ENCODE measurements at regions not wholly inside any gene's neighbourhood (a gene's known extent, or its start where the extent isn't known, plus 50 kb on each side); places are given as distances from the start of the nearest gene placed in this dataset.
"Not testable (repeated sequence)": the region's sequence is repeated elsewhere in the genome, so short reads cannot be mapped to it uniquely, and the experiment has no call there.

GRCh38 chr4:11663114-11663513, 234.4 kb upstream of the HS3ST1 start (continued):
- no peak for TF ChIP-seq ZBTB7A (tag by site-specific recombination; IDR thresholded peaks at IDR 0.05; ENCODE audit: low read depth)

GRCh38 chr4:11650801-11651596, 222.3 kb upstream of the HS3ST1 start:
- Histone ChIP-seq H3K4me3 (ENCODE audit: low read depth, low read length) (no peak overlapping the region), H3K4me1 (ENCODE audit: control insufficient read depth, insufficient read depth, low read length) (no peaks in the 10 kb centered on the region), H3K9me3 (ENCODE audit: control insufficient read depth, insufficient read depth, low read depth, low read length) (no peaks in the 10 kb centered on the region), H3K27ac (ENCODE audit: extremely low read depth, low read depth, low read length) (no peak overlapping the region), H3K36me3 (ENCODE audit: control insufficient read depth in 2 of 2, insufficient read depth in 1 of 2, low read length in 2 of 2) (no peaks in the 10 kb centered on the region)
- POLR2A ChIA-PET, result no interaction called here
- CTCF ChIA-PET, result interaction anchor here (0.8 kb wide), 1 partner anchor 8 kb away, joined by 3 read pairs; no protein-coding TSS in a partner anchor
- TF ChIP-seq ZFP37 (tag by site-specific recombination; IDR thresholded peaks at IDR 0.05), result no peak
- no peak for TF ChIP-seq ZNF10 (tag by site-specific recombination; IDR thresholded peaks at IDR 0.05)

- CTCF ChIA-PET, result no interaction called here
- H3K36me3 ChIP-seq (ENCODE audit: control insufficient read depth in 2 of 2, insufficient read depth in 1 of 2, low read length in 2 of 2), result no peaks in the 10 kb centered on the region
Observed at GRCh38 chr4:11647433-11647832, 218.7 kb upstream of the HS3ST1 start.

GRCh38 chr4:11643081-11643480, 214.4 kb upstream of the HS3ST1 start:
- CTCF ChIA-PET; H3K27ac ChIP-seq (ENCODE audit: extremely low read depth, low read depth, low read length); H3K4me1 ChIP-seq (ENCODE audit: control insufficient read depth, insufficient read depth, low read length); H3K36me3 ChIP-seq (ENCODE audit: control insufficient read depth in 2 of 2, insufficient read depth in 1 of 2, low read length in 2 of 2); POLR2A ChIA-PET; H3K4me3 ChIP-seq (ENCODE audit: low read depth, low read length); H3K9me3 ChIP-seq (ENCODE audit: control insufficient read depth, insufficient read depth, low read depth, low read length): not testable (repeated sequence)

More at GRCh38 chr4:11647433-11647832, 218.7 kb upstream of the HS3ST1 start:
- POLR2A ChIA-PET, result no interaction called here
- Histone ChIP-seq H3K27ac (ENCODE audit: extremely low read depth, low read depth, low read length) (no peak overlapping the region), H3K4me3 (ENCODE audit: low read depth, low read length) (no peak overlapping the region), H3K4me1 (ENCODE audit: control insufficient read depth, insufficient read depth, low read length) (no peaks in the 10 kb centered on the region), H3K9me3 (ENCODE audit: control insufficient read depth, insufficient read depth, low read depth, low read length) (no peaks in the 10 kb centered on the region)
- TF ChIP-seq, protein P1, sequence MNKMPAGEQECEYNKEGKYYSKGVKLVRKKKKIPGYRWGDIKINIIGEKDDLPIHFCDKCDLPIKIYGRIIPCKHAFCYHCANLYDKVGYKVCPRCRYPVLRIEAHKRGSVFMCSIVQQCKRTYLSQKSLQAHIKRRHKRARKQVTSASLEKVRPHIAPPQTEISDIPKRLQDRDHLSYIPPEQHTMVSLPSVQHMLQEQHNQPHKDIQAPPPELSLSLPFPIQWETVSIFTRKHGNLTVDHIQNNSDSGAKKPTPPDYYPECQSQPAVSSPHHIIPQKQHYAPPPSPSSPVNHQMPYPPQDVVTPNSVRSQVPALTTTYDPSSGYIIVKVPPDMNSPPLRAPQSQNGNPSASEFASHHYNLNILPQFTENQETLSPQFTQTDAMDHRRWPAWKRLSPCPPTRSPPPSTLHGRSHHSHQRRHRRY (tag by site-specific recombination; IDR thresholded peaks at IDR 0.05), result no peak
- TF ChIP-seq ZNF155 (tag by site-specific recombination; IDR thresholded peaks at IDR 0.05) (no peak), ZXDB (tag by site-specific recombination; IDR thresholded peaks at IDR 0.05) (no peak), ZNF174 (tag by site-specific recombination; IDR thresholded peaks at IDR 0.05) (no peak), ZNF707 (tag by site-specific recombination; IDR thresholded peaks at IDR 0.05) (no peak), CTCF (tag by site-specific recombination; IDR thresholded peaks at IDR 0.05) (no peak), ZNF624 (tag by site-specific recombination; IDR thresholded peaks at IDR 0.05) (no peak), KLF9 (tag by site-specific recombination; IDR thresholded peaks at IDR 0.05; ENCODE audit: low read depth) (no peak), ZNF324 (tag by site-specific recombination; IDR thresholded peaks at IDR 0.05) (no peak)

DNA sequence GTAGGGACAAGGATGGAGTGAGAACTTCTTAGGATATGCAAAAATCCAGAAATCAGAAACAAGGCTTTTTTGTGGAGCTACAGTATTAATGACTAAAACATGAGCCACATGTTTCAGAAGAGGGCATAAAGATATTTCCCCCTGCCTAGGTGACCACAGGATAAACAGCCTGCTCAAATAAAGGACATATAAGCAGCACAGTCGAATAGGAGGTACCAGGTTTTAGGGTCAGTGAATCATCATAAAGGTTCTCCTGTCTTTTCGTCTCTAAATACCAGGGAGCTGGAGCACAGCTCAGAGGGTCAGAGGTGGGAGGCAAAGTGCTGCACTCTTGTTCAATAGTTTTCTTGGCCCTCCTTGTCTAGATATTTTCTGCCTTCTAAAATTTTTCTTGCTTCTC, 211.9 kb upstream of the HS3ST1 start:
- TF ChIP-seq SP2 (tag by site-specific recombination; IDR thresholded peaks at IDR 0.05), result no peak
- no peak for TF ChIP-seq ZNF266 (tag by site-specific recombination; IDR thresholded peaks at IDR 0.05; ENCODE audit: low read depth)
- TF ChIP-seq ZNF175 (tag by site-specific recombination; IDR thresholded peaks at IDR 0.05), result no peak
- TF ChIP-seq HOXA7 (CRISPR knock-in tag; IDR thresholded peaks at IDR 0.05; ENCODE audit: borderline replicate concordance), result no peak
- TF ChIP-seq ZNF221 (tag by site-specific recombination; IDR thresholded peaks at IDR 0.05; ENCODE audit: borderline replicate concordance), result no peak
- CTCF ChIA-PET, result interaction anchor here (0.5 kb wide), 1 partner anchor 95 kb away, joined by 4 read pairs; no protein-coding TSS in a partner anchor
- POLR2A ChIA-PET, result no interaction called here

More for the DNA sequence above, 211.9 kb upstream of the HS3ST1 start:
- H3K4me3 ChIP-seq (ENCODE audit: low read depth, low read length), result no peak overlapping the region
- H3K27ac ChIP-seq (ENCODE audit: extremely low read depth, low read depth, low read length), result no peak overlapping the region
- no peaks in the 10 kb centered on the region for H3K4me1 ChIP-seq (ENCODE audit: control insufficient read depth, insufficient read depth, low read length)
- H3K9me3 ChIP-seq (ENCODE audit: control insufficient read depth, insufficient read depth, low read depth, low read length), result no peaks in the 10 kb centered on the region
- no peaks in the 10 kb centered on the region for H3K36me3 ChIP-seq (ENCODE audit: control insufficient read depth in 2 of 2, insufficient read depth in 1 of 2, low read length in 2 of 2)
